PC-9 (cell line): ENCODE measurements at regions not wholly inside any gene's neighbourhood (a gene's known extent, or its start where the extent isn't known, plus 50 kb on each side); places are given as distances from the start of the nearest gene placed in this dataset.
A peak's percentile ranks its signal among the peaks of the same experiment; 100 is the strongest.

Experiments used
- BruUV-seq: library from RNA; stranded (reverse); fragments of 400-500 nt; replicated peaks from 2 replicates; lab custom pipeline; 2021; lab: Mats Ljungman, UMichigan
- CTCF ChIA-PET: fragments of 300-600 bp; sonication (Branson Sonifier 250); formaldehyde crosslinking; loops from one replicate; lab custom pipeline; 2022; ENCODE audit warnings: antibody characterized with exemption; lab: Charles Lee
- POLR2A ChIA-PET: fragments of 300-600 bp; sonication (Branson Sonifier 250); formaldehyde crosslinking; loops from one replicate; lab custom pipeline; 2022; ENCODE audit warnings: antibody characterized with exemption; ENCODE audit not compliant: unreplicated experiment; lab: Charles Lee
- DNase-seq, 2 experiments: peaks; one replicate each; pipeline versions ENCODE4 v3.0.0 to v3.0.0-alpha.2; 2015 to 2022; ENCODE audit warnings: mixed read lengths in 1 of 2
- H2AFZ ChIP-seq: fragments of 200-600 bp; sonication (generic); 2 replicates; pipeline ENCODE4 v1.8.1; 2017; ENCODE audit warnings: antibody characterized with exemption
- H3F3A ChIP-seq: fragments of 200-600 bp; sonication (generic); 2 replicates; pipeline ENCODE4 v1.8.1; 2017; ENCODE audit warnings: antibody characterized with exemption, mild to moderate bottlenecking, low read depth; ENCODE audit not compliant: insufficient read depth
- H3K27ac ChIP-seq: fragments of 200-600 bp; sonication (generic); 2 replicates; pipeline ENCODE4 v1.6.1; 2016; ENCODE audit warnings: mixed run types
- H3K27me3 ChIP-seq: fragments of 200-600 bp; sonication (generic); 2 replicates; pipeline ENCODE4 v1.6.1; 2016; ENCODE audit warnings: low read depth, mixed run types; ENCODE audit not compliant: insufficient read depth
- H3K36me3 ChIP-seq: fragments of 200-600 bp; sonication (generic); 2 replicates; pipeline ENCODE4 v1.6.1; 2016; ENCODE audit warnings: low read depth, mixed run types
- H3K4me1 ChIP-seq: fragments of 200-600 bp; sonication (generic); replicated peaks from 2 replicates; pipeline ENCODE4 v1.6.1; 2016; ENCODE audit warnings: mixed run types; ENCODE audit not compliant: insufficient read depth
- H3K4me2 ChIP-seq: fragments of 200-600 bp; sonication (generic); 2 replicates; pipeline ENCODE4 v1.6.1; 2017; ENCODE audit warnings: mixed run types
- H3K4me3 ChIP-seq: fragments of 200-600 bp; sonication (generic); 2 replicates; pipeline ENCODE4 v1.6.1; 2016; ENCODE audit warnings: mixed run types
- H3K79me2 ChIP-seq: fragments of 200-600 bp; sonication (generic); 2 replicates; pipeline ENCODE4 v1.6.1; 2017; ENCODE audit warnings: low read depth, mixed run types
- H3K9me2 ChIP-seq: fragments of 200-600 bp; sonication (generic); 2 replicates; pipeline ENCODE4 v1.8.1; 2017; ENCODE audit warnings: mild to moderate bottlenecking; ENCODE audit not compliant: insufficient read depth
- H3K9me3 ChIP-seq: fragments of 200-600 bp; sonication (generic); 2 replicates; pipeline ENCODE4 v1.8.1; 2016; ENCODE audit warnings: low read depth; ENCODE audit not compliant: insufficient read depth
- H4K20me1 ChIP-seq: fragments of 200-600 bp; sonication (generic); 2 replicates; pipeline ENCODE4 v1.8.1; 2017; ENCODE audit not compliant: insufficient read depth
- EZH2 ChIP-seq: fragments of 200-600 bp; sonication (generic); IDR thresholded peaks from 2 replicates; pipeline ENCODE4 v1.8.0; 2017; ENCODE audit warnings: antibody characterized with exemption, low read depth
- intact Hi-C: fragments of 100-400 bp; cut with micrococcal nuclease; formaldehyde crosslinking; loops from one replicate; pipeline ENCODE4 v1.10.0; 2022; ENCODE audit not compliant: unreplicated experiment
- TF ChIP-seq, protein P1 (sequence below): fragments of 200-600 bp; sonication (generic); conservative IDR thresholded peaks from 2 replicates; pipeline ENCODE4 v1.6.1; 2017; ENCODE audit warnings: mixed run types, antibody characterized with exemption, mild to moderate bottlenecking, moderate library complexity

DNA sequence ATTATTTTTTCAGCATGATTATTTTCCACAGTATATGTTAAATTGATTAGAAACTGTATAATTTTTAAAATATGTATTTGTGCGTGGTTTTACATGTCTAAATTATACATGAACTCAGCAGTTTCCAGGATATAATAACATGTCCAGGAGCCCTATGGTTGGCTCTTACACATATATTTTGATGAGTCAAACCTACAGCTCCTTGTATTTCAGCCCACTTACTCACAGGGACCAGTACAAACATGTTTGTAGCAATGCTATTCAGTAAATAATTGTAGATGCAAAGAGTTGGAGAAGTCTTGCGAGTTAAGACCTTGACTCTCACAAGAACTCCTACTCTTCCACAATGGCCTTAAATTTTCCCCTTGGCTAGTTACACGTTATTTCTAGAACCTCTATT, 107.2 kb upstream of the SASH1 start:
- intact Hi-C loops, result no loop called here
- DNase-seq, result no peak
- Histone ChIP-seq H2AFZ (no peak overlapping the region), H3K27me3 (no peaks in the 10 kb centered on the region), H3K27ac (no peak overlapping the region), H3K9me2 (no peaks in the 10 kb centered on the region), H3K79me2 (no peaks in the 10 kb centered on the region), H4K20me1 (no peaks in the 10 kb centered on the region), H3K4me1 (peaks cover 21% of the 10 kb centered on the region), H3K9me3 (no peaks in the 10 kb centered on the region), H3K36me3 (no peaks in the 10 kb centered on the region), H3K4me3 (no peak overlapping the region), H3K4me2 (no peak overlapping the region), H3F3A (peaks cover 6% of the 10 kb centered on the region)
- ChIA-PET POLR2A (no interaction called here), CTCF (no interaction called here)
- no TSS peak for BruUV-seq
- TF ChIP-seq, protein P1, sequence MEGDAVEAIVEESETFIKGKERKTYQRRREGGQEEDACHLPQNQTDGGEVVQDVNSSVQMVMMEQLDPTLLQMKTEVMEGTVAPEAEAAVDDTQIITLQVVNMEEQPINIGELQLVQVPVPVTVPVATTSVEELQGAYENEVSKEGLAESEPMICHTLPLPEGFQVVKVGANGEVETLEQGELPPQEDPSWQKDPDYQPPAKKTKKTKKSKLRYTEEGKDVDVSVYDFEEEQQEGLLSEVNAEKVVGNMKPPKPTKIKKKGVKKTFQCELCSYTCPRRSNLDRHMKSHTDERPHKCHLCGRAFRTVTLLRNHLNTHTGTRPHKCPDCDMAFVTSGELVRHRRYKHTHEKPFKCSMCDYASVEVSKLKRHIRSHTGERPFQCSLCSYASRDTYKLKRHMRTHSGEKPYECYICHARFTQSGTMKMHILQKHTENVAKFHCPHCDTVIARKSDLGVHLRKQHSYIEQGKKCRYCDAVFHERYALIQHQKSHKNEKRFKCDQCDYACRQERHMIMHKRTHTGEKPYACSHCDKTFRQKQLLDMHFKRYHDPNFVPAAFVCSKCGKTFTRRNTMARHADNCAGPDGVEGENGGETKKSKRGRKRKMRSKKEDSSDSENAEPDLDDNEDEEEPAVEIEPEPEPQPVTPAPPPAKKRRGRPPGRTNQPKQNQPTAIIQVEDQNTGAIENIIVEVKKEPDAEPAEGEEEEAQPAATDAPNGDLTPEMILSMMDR, result no peak
- no peak for TF ChIP-seq EZH2

DNA sequence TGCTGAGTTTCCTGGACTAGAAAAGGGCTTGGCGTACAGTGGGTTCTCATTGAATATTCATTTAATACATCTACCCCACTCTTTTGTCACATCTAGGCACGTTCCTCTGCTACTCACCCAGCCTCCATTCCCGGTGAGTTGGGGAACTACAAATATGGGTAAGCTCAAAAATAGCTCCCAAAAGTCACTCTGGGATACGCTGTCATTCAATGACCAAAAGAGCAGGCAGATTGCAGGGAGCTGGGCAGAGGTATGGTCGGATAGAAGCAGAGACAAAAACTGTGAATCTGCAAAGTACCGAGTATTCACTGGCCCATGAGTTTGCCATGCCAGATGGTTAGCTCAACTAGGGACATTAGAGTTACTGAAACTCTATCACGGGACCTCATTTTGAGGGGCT, 103.9 kb upstream of the SASH1 start:
- Histone ChIP-seq H3K9me3 (no peaks in the 10 kb centered on the region), H4K20me1 (no peaks in the 10 kb centered on the region), H3K79me2 (no peaks in the 10 kb centered on the region), H3K27me3 (no peaks in the 10 kb centered on the region), H3K9me2 (no peaks in the 10 kb centered on the region), H3K4me3 (no peak overlapping the region), H3F3A (no peaks in the 10 kb centered on the region), H2AFZ (no peak overlapping the region), H3K36me3 (no peaks in the 10 kb centered on the region), H3K27ac (no peak overlapping the region), H3K4me1 (no peaks in the 10 kb centered on the region), H3K4me2 (no peak overlapping the region)
- ChIA-PET POLR2A (no interaction called here), CTCF (no interaction called here)
- intact Hi-C loops, result no loop called here
- BruUV-seq, result no TSS peak
- DNase-seq, result no peak
- no peak for TF ChIP-seq EZH2
- TF ChIP-seq, protein P1, result no peak

DNA sequence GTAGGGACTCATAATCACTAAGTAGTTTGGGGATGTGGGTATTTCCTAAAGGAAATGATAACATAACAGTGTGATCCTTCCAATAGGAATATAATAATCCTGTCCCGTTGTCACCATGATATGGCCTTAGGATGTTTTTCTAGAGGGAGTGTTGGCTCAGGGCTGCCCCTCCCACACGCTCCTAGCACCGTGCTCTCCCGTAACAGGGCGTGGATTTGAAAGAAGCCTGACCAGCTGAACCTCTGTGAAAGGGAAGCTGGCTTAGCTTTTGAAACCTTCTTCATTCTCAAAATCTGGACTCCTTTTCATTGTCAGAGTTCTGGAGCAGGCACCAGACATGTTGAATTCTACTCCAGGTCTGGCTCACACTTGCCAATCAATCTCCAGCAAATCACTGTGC, 103.4 kb upstream of the SASH1 start:
- H3K27me3 ChIP-seq, result no peaks in the 10 kb centered on the region
- no peak overlapping the region for H3K27ac ChIP-seq
- H3K79me2 ChIP-seq, result no peaks in the 10 kb centered on the region
- TF ChIP-seq, protein P1, result no peak
- TF ChIP-seq EZH2, result no peak
- no peaks in the 10 kb centered on the region for H3F3A ChIP-seq
- no peak overlapping the region for H2AFZ ChIP-seq
- H3K4me1 ChIP-seq, result no peaks in the 10 kb centered on the region
- H3K36me3 ChIP-seq, result no peaks in the 10 kb centered on the region
- peak in 1 of 2 experiments; percentile 14 for DNase-seq
- H3K9me3 ChIP-seq, result no peaks in the 10 kb centered on the region
- ChIA-PET POLR2A (no interaction called here), CTCF (interaction anchor here (0.7 kb wide), 1 partner anchor 429 kb away, joined by 6 read pairs; no protein-coding TSS in a partner anchor)
- intact Hi-C loops, result no loop called here
- H3K4me2 ChIP-seq, result no peak overlapping the region
- no peak overlapping the region for H3K4me3 ChIP-seq
- H3K9me2 ChIP-seq, result no peaks in the 10 kb centered on the region
- no TSS peak for BruUV-seq
- H4K20me1 ChIP-seq, result no peaks in the 10 kb centered on the region
